ENCODE measurements at regions not wholly inside any gene's neighbourhood (a gene's known extent, or its start where the extent isn't known, plus 50 kb on each side); places are given as distances from the start of the nearest gene placed in this dataset.

DNA sequence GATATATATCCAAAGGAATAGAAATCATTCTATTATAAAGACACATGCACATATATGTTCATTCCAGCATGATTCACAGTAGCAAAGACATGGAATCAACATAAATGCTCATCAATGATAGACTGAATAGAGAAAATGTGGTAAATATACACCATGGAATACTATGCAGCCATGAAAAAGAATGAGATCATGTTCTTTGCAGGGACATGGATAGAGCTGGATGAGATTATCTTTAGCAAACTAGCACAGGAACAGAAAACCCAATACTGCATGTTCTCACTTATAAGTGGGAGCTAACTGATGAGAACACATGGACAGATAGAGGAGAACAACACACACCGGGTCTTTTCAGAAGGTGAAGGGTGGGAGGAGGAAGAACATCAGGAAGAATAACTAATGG is 1318.6 kb downstream of the PCDH19 start:
- DNase-seq (ENCODE audit: low spot score) = no peak

DNA sequence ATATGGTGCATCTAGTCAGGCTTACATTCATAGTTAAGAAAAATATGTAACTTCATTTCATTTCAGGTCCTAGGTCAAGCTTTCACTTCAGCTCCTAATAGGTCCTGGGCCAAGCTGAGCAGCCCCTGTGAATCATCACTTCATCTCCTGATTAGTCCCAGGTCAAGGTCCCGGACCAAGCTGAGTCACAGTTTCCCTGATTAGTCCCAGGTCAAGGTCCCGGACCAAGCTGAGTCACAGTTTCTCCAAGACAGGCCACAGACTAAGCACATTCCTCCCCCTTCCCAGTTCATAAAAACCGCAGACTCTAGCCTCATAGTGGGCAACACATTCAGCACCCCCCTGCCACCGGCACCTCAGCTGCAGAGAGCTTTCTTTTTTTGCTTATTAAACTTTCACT is 1331.8 kb downstream of the PCDH19 start:
- no peak for DNase-seq (ENCODE audit: low spot score)

DNA sequence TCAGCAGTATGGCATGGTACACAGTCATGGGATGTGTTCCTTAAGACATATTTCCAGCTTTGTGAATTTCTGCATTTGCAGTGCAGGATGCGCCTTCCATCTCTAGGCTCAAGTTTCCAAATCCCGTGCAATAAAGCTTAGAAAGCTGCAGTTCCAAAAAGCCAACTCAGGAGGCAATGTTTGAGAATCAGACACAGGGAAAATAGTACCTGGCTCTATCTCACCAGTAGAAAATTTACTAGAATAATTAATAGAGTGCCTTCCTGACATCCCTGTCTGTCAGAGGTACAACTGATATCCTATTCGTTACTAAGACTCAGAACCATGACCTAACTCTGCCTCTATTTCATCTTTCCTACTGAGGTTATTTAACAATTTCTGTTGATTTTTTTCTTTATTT is 1333.0 kb downstream of the PCDH19 start:
- DNase-seq (ENCODE audit: low spot score) = no peak

DNA sequence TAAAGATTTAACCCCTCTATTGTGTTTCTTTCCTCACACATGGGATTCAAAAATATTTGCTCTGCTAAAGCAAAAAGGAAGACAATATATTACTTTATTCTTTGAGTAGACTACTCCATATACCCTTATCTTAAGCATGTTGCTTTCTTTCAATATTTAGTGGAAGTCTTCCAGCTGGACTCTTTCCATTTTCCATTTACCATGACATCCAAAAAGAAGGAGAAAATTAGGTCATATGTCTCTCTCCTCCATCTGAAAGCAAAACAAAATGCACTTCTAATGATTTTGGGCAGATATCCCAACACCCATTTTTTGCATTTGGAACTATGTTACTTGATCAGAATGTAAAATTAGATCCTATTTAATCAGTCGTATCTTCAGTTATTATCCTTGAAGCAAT is 1336.5 kb downstream of the PCDH19 start:
- no peak for DNase-seq (ENCODE audit: low spot score)

DNA sequence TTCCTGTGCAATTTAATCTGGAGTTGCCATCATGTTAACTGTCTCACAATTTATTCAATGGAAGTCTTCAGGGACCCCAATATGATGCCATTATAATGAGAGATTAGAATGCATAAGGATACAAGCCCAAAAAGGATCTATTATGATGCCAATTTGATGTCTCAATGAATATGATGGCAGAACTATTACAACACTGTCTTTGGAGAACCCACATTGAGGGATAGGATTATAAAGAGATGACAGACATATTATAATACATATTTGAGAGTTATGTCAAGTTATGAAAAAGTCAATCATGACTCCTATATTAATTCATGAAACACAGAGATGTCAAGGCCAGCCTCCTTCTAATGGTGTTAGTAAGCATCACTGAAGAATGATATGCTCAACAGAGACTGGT is 1358.4 kb downstream of the PCDH19 start:
- no peak for DNase-seq (ENCODE audit: low spot score)

DNA sequence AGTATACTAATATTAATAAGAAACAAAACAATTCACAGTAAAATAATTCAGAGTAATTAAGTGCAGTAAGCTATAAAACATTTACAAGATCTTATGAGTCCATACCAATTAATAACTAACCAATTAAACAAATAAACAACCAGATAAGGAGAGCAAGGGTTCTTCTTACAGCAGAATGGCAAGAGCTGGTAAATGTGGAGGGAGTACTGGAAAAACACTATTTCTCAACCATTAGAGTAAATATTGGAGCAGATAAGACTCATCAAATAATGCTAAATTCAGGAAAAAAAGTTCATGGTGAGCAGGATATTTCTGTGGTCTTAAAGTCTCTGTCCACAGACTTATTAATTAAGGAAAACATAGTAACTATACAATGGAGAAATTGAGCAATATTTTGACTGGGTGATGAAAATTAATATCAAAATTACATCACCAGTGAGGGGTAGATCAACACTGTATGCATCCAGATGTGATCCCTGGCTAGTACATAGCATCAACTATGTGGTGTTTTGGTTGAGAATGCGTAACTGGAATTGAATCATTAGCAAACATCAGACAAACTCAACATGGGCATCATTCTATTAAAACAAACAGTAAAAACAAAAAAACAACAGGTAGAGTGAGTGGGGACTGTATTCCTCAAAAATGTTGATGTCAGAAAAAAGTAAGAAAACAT is 1376.7 kb downstream of the PCDH19 start:
- no peak for DNase-seq (ENCODE audit: low spot score)

DNA sequence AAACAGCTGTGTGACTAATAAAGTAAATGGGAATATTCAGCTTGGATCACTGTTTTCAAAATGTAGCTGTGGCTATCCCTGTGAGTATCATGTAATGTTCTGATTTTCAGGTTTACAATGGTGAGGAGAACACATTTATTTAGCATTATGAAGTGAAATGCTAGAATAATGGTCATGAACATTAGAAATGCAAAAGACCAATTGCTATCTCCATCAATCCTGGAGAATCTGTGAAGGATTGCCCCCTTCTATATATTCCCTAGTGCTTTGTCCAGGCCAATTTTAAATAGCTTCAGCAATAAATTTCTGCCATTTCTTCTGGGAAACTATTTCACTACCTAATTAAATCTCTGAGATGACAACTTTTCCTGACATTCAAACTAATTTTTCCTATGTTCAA is 1399.1 kb downstream of the PCDH19 start:
- DNase-seq (ENCODE audit: low spot score) = no peak

DNA sequence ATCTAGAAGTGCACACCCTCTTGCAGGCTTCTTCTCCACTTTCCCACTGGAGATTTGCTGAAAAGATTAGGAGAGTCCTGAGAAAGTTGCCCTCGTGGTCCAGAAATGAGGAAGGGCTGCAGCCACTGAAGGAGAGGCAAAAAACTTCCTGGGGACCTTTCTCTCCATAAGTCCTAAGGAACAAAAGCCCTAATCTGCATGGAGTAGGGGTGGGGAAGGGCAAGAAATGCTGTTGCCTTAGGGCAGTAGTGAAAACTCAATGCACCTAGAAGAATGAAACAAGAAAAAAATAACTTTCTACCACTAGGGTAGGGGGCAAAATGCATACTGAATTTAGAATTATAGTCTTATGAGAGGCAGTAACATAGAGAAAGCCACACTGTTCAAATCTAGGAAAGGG is 1408.8 kb downstream of the PCDH19 start:
- DNase-seq (ENCODE audit: low spot score) = no peak

DNA sequence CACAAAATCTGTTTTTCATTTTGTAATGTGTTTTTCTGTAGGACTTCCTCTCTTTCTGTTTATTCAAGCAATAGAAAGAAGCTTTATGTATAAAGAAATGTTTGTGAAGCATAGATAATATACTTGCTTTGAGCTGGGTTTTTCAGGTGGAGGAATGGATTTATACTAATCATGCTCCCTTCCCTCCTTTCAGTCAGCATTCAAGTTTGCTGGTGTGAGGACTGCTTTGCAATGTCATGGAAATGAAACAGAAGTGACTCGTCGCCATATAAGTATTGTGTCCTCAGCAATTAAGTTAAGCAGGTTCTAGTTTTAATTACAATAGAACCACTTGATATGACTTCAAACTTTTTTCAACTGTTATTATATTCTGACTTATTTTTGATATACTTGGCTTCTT is 1447.1 kb downstream of the PCDH19 start:
- no peak for DNase-seq (ENCODE audit: low spot score)

DNA sequence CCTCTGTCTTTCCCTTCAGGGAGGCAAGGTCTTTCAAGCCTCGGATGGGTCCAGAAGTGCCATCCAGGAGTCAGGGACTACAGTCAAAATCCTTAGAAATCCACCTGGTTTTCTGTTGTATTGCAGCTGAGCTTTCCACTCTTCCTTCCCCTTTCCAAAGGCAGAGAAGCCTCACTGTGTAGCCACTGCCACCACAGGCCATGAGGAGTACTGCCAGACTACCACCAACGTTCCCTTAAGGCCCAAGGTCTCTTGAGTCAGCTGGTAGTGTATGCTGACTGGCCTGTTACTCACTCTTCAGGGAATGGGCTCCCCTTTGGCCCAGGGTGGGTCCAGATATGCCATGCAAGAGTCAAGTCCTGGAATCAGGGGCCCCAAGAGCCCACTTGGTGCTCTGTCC is 1454.1 kb downstream of the PCDH19 start:
- DNase-seq (ENCODE audit: low spot score) = no peak

DNA sequence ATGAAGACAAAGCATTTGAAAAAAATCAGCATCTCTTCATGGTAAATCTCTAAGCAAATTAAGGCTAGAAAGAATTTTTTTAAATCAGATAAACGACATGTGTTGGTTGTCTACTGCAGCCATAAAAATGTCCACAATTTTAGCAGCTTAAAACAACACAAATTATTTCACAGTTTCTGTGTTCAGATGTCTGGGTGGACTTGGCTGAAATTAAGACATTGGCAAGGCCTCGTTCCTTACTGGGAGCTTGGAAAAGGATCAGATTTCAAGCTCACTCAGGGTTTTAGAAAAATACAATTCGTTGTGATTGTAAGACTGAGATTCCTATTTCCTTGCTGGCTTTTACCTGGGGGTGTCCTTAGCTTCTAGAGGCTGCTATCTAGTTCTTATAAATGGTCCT is 1470.6 kb downstream of the PCDH19 start:
- no peak for DNase-seq (ENCODE audit: low spot score)

DNA sequence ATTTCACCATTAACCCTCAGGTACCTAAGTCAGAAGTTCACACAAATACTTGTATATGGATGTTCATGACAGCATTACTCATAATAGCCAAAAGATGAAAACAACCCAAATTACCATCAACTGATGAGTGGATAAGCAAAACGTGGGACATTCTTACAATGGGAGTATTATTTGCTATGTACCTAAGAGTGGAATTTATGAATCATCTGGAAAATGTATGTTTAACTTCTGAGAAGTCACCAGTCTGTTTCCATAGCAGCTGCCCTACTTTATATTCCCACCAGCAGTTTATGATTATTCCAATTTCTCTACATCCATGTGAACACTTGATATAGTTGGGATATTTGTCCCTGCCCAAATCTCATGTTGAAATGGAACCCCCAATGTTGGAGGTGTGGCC is 1478.9 kb downstream of the PCDH19 start:
- no peak for DNase-seq (ENCODE audit: low spot score)

DNA sequence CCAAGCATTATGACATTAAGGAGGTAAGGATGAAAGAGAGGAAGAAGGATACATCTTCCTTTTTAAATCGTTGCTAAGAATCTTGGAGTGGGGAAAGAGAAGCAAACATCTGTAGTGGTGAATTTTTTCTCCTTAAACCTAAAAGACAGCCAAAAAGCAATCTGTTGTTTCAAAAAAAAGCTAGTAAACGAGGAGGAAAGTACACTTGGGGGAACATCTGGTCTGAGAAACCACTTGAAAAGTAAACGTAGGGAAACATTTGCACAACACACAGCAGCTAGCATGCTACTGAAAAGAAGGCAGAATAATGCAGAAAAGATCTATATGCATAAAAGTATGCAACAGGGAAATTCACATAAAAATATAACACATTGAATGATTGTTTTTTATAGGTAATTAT is 1485.6 kb downstream of the PCDH19 start:
- DNase-seq (ENCODE audit: low spot score) = no peak

DNA sequence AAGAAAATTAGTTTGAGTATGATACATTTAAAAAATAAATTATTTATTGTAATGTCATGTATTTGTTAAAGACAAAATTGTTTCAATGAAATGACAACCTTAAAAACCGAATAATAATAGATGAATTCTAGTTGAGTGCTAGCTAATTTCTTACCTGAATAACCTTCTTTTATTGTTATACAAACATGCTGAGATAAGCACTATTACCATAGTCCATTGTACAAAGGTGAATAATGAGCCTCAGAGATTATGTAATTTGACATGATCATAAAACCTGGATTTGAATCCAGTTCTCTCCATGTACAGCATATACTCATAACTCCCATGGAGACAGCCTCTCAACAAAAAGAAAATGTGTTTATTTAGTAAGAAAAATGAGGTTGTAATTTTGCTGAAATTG is 1512.9 kb downstream of the PCDH19 start:
- DNase-seq (ENCODE audit: low spot score) = no peak

DNA sequence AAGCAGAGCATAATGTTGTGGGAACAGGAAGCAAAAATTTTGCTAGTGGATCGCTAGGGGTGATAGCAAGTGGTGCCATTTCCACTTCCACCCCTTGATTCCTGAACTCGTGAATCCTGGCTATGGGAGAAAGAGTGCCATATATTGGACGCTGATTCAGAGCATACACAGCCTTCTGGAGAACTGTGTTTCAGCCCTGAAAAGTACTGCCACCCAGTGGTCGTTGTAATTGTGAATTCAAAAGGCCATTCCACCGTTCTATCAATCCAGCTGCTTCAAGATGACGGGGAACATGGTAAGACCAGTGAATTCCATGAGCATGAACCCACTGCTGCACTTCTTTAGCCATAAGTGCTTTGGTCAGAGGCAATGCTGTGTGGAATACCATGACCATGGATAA is 1559.4 kb downstream of the PCDH19 start:
- DNase-seq (ENCODE audit: low spot score) = peak; percentile 25

All from pons (tissue), 1 donor.